Endodermal cell (in vitro differentiated cells): ENCODE measurements at regions not wholly inside any gene's neighbourhood (a gene's known extent, or its start where the extent isn't known, plus 50 kb on each side); places are given as distances from the start of the nearest gene placed in this dataset.

Experiments
- DNase-seq: peaks from one replicate; pipeline ENCODE4 v3.0.0-alpha.2; 2017
- H3K27ac ChIP-seq: 2 replicates; pipeline ENCODE4 v1.5.1; 2013; ENCODE audit warnings: mild to moderate bottlenecking, low read depth, low read length, moderate library complexity
- H3K27me3 ChIP-seq: 2 replicates; pipeline ENCODE4 v1.6.1; 2013; ENCODE audit warnings: mild to moderate bottlenecking, low read length, moderate library complexity; ENCODE audit not compliant: insufficient read depth, control insufficient read depth, poor library complexity, severe bottlenecking
- H3K36me3 ChIP-seq: 2 replicates; pipeline ENCODE4 v1.7.0; 2013; ENCODE audit warnings: mild to moderate bottlenecking, low read length, moderate library complexity; ENCODE audit not compliant: control insufficient read depth, insufficient read depth
- H3K4me1 ChIP-seq: one replicate; pipeline ENCODE4 v1.7.0; 2013; ENCODE audit warnings: low read length; ENCODE audit not compliant: control insufficient read depth, insufficient read depth
- H3K4me3 ChIP-seq: 2 replicates; pipeline ENCODE4 v1.5.1; 2013; ENCODE audit warnings: mild to moderate bottlenecking, low read length, moderate library complexity
- H3K9ac ChIP-seq: 2 replicates; pipeline ENCODE4 v1.6.1; 2013; ENCODE audit warnings: mild to moderate bottlenecking, low read length, moderate library complexity; ENCODE audit not compliant: poor library complexity, severe bottlenecking; ENCODE audit errors: extremely low read depth
- H3K9me3 ChIP-seq: 2 replicates; pipeline ENCODE4 v1.6.1; 2013; ENCODE audit warnings: mild to moderate bottlenecking, low read length, moderate library complexity; ENCODE audit not compliant: control insufficient read depth
- H3K27ac Mint-ChIP-seq: 2 replicates; pipeline ENCODE4 v1.8.0; 2020; ENCODE audit warnings: mixed read lengths
- H3K27me3 Mint-ChIP-seq: 2 replicates; pipeline ENCODE4 v1.8.0; 2021; ENCODE audit warnings: mild to moderate bottlenecking, mixed read lengths; ENCODE audit not compliant: insufficient read depth
- H3K36me3 Mint-ChIP-seq: 2 replicates; pipeline ENCODE4 v1.8.0; 2020; ENCODE audit warnings: low read depth, mixed read lengths
- H3K4me1 Mint-ChIP-seq: 2 replicates; pipeline ENCODE4 v1.8.0; 2020; ENCODE audit warnings: mixed read lengths
- H3K4me3 Mint-ChIP-seq: 2 replicates; pipeline ENCODE4 v1.8.0; 2020; ENCODE audit warnings: mild to moderate bottlenecking, moderate library complexity, mixed read lengths
- H3K9me3 Mint-ChIP-seq: 2 replicates; pipeline ENCODE4 v1.8.0; 2020; ENCODE audit warnings: mild to moderate bottlenecking, mixed read lengths
- CTCF ChIP-seq: fragments of 200-600 bp; sonication (generic); conservative IDR thresholded peaks from 2 replicates; pipeline ENCODE4 v1.5.0; 2021; ENCODE audit warnings: antibody characterized with exemption, mild to moderate bottlenecking
- WGBS, 2 experiments: methylation state at CpG; one replicate each; pipeline versions ENCODE4 v1.1.5 to v1.1.7; 2013; ENCODE audit warnings: missing lambda C conversion rate in 2 of 2, mixed read lengths in 1 of 2; ENCODE audit not compliant: insufficient coverage in 1 of 2, insufficient read length in 1 of 2; 5-methylcytosine and 5-hydroxymethylcytosine counted together

- Mint-ChIP-seq H3K36me3 (no peaks in the 10 kb centered on the region), H3K27ac (no peak overlapping the region), H3K4me1 (no peaks in the 10 kb centered on the region), H3K9me3 (peaks cover 60% of the 10 kb centered on the region), H3K27me3 (no peaks in the 10 kb centered on the region), H3K4me3 (no peak overlapping the region)
- Histone ChIP-seq H3K36me3 (no peaks in the 10 kb centered on the region), H3K27ac (no peak overlapping the region), H3K9me3 (no peaks in the 10 kb centered on the region), H3K4me1 (no peaks in the 10 kb centered on the region), H3K9ac (no peak overlapping the region), H3K4me3 (no peak overlapping the region), H3K27me3 (no peaks in the 10 kb centered on the region)
- TF ChIP-seq CTCF, result no peak
- WGBS, 2 experiments, result 89 to 93% methylated on average over 2 to 5 of the region's 6 CpGs
- DNase-seq, result peak; percentile 60
Measured at GRCh38 chrX:13404364-13404763, 84.5 kb upstream of the ATXN3L start.

- Histone ChIP-seq H3K27ac (no peak overlapping the region), H3K9ac (no peak overlapping the region), H3K36me3 (no peaks in the 10 kb centered on the region), H3K4me3 (no peak overlapping the region), H3K9me3 (no peaks in the 10 kb centered on the region), H3K27me3 (no peaks in the 10 kb centered on the region), H3K4me1 (no peaks in the 10 kb centered on the region)
- Mint-ChIP-seq H3K4me3 (no peak overlapping the region), H3K27me3 (no peaks in the 10 kb centered on the region), H3K36me3 (no peaks in the 10 kb centered on the region), H3K27ac (no peak overlapping the region), H3K9me3 (peaks cover 50% of the 10 kb centered on the region), H3K4me1 (no peaks in the 10 kb centered on the region)
- TF ChIP-seq CTCF, result no peak
- DNase-seq, result no peak
- WGBS, 2 experiments, result 100% methylated on average over 2 of the region's 2 CpGs; no CpG with 5 or more reads in 1 of the 2 experiments
Measured at GRCh38 chrX:13401724-13402123, 81.9 kb upstream of the ATXN3L start.

- no peaks in the 10 kb centered on the region for H3K27me3 ChIP-seq
- H3K9ac ChIP-seq, result no peak overlapping the region
- no peak overlapping the region for H3K4me3 ChIP-seq
- H3K9me3 ChIP-seq, result no peaks in the 10 kb centered on the region
- Mint-ChIP-seq H3K36me3 (no peaks in the 10 kb centered on the region), H3K4me1 (no peaks in the 10 kb centered on the region), H3K9me3 (peaks cover 44% of the 10 kb centered on the region), H3K27ac (no peak overlapping the region), H3K4me3 (no peak overlapping the region), H3K27me3 (no peaks in the 10 kb centered on the region)
- TF ChIP-seq CTCF, result no peak
- H3K27ac ChIP-seq, result peak overlapping the region; percentile 34
- no peak for DNase-seq
- no peaks in the 10 kb centered on the region for H3K36me3 ChIP-seq
- no peaks in the 10 kb centered on the region for H3K4me1 ChIP-seq
- no CpG with 5 or more reads among the region's 1 CpG for whole genome bisulfite sequencing, 2 experiments
Measured at GRCh38 chrX:13398839-13399238, 79.0 kb upstream of the ATXN3L start.
